Natural killer cell (primary cell): ENCODE measurements at regions not wholly inside any gene's neighbourhood (a gene's known extent, or its start where the extent isn't known, plus 50 kb on each side); places are given as distances from the start of the nearest gene placed in this dataset.
"Not testable (repeated sequence)": the region's sequence is repeated elsewhere in the genome, so short reads cannot be mapped to it uniquely, and the experiment has no call there.

Experiments used
- ATAC-seq, 3 donors: fragments of 150-1000 bp in 2 of 3; fragments of 200-7000 bp in 1 of 3; cut with Tn5 transposase; 1 replicate in 1 of 3; 2 replicates in 2 of 3; pipeline ENCODE4 v1.10.0; 2021; ENCODE audit warnings: mild to moderate bottlenecking in 2 of 3, moderate library complexity in 2 of 3
- DNase-seq, 2 donors: peaks; one replicate each; pipeline versions ENCODE4 v3.0.0 to v3.0.0-alpha.2; 2013 to 2021; ENCODE audit warnings: mixed read lengths in 1 of 2
- H3K27ac ChIP-seq: one replicate; pipeline ENCODE4 v1.5.1; 2013; ENCODE audit warnings: mild to moderate bottlenecking, low read length
- H3K27me3 ChIP-seq: one replicate; pipeline ENCODE4 v1.6.1; 2013; ENCODE audit warnings: low read length; ENCODE audit not compliant: control insufficient read depth, insufficient read depth
- H3K36me3 ChIP-seq: one replicate; pipeline ENCODE4 v1.6.1; 2013; ENCODE audit warnings: low read length; ENCODE audit not compliant: control insufficient read depth, insufficient read depth
- H3K4me1 ChIP-seq: one replicate; pipeline ENCODE4 v1.6.1; 2013; ENCODE audit warnings: low read length; ENCODE audit not compliant: control insufficient read depth, insufficient read depth
- H3K4me3 ChIP-seq: one replicate; pipeline ENCODE4 v1.5.1; 2013; ENCODE audit warnings: low read length
- H3K9me3 ChIP-seq: one replicate; pipeline ENCODE4 v1.6.1; 2013; ENCODE audit warnings: low read length; ENCODE audit not compliant: control insufficient read depth, insufficient read depth
- H3K27ac Mint-ChIP-seq, 2 donors: one replicate each; pipeline ENCODE4 v1.8.0; 2022; ENCODE audit warnings: mild to moderate bottlenecking in 2 of 2, mixed read lengths in 2 of 2, moderate library complexity in 1 of 2
- H3K27me3 Mint-ChIP-seq, 2 donors: one replicate each; pipeline ENCODE4 v1.8.0; 2022; ENCODE audit warnings: low read depth in 2 of 2, mixed read lengths in 2 of 2
- H3K36me3 Mint-ChIP-seq: one replicate; pipeline ENCODE4 v1.8.0; 2022; ENCODE audit warnings: mixed read lengths
- H3K4me1 Mint-ChIP-seq, 2 donors: one replicate each; pipeline ENCODE4 v1.8.0; 2022; ENCODE audit warnings: mixed read lengths in 2 of 2
- H3K4me3 Mint-ChIP-seq: one replicate; pipeline ENCODE4 v1.8.0; 2022; ENCODE audit warnings: mild to moderate bottlenecking, moderate library complexity, mixed read lengths
- H3K9me3 Mint-ChIP-seq, 2 donors: one replicate each; pipeline ENCODE4 v1.8.0; 2022; ENCODE audit warnings: mixed read lengths in 2 of 2
- WGBS: methylation state at CpG from one replicate; pipeline ENCODE4 v1.1.7; 2013; ENCODE audit warnings: missing lambda C conversion rate; ENCODE audit not compliant: insufficient coverage; 5-methylcytosine and 5-hydroxymethylcytosine counted together
- intact Hi-C: fragments of 100-400 bp; cut with micrococcal nuclease; formaldehyde crosslinking; loops from one replicate; pipeline ENCODE4 v1.14.2; 2022
- TF ChIP-seq, protein P1 (sequence below): fragments of 200-600 bp; IDR thresholded peaks from one replicate; pipeline ENCODE4 v1.8.0; 2022; ENCODE audit warnings: antibody characterized with exemption

DNA sequence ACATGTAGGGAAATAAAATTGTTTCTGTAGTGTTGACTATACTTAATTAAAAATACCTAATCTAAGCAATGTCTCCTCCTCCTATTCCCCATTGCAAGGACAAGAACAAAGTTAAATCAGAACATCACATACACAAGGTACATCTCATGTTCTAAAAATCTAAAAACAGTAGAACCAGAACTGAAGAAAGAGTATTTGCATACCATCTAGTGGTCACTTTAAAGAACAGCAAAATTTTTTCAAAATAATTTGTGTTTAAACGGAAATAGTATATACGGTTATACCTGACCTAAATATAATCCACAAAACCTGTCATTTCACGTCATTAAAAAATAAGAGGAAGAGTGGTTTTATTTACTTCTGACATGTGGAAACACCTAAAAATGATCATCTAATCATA lies 294.3 kb upstream of the KCNH7 start:
- H3K4me1 Mint-ChIP-seq = no peaks in the 10 kb centered on the region
- TF ChIP-seq, protein P1, sequence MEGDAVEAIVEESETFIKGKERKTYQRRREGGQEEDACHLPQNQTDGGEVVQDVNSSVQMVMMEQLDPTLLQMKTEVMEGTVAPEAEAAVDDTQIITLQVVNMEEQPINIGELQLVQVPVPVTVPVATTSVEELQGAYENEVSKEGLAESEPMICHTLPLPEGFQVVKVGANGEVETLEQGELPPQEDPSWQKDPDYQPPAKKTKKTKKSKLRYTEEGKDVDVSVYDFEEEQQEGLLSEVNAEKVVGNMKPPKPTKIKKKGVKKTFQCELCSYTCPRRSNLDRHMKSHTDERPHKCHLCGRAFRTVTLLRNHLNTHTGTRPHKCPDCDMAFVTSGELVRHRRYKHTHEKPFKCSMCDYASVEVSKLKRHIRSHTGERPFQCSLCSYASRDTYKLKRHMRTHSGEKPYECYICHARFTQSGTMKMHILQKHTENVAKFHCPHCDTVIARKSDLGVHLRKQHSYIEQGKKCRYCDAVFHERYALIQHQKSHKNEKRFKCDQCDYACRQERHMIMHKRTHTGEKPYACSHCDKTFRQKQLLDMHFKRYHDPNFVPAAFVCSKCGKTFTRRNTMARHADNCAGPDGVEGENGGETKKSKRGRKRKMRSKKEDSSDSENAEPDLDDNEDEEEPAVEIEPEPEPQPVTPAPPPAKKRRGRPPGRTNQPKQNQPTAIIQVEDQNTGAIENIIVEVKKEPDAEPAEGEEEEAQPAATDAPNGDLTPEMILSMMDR = no peak
- no peak overlapping the region for H3K4me3 Mint-ChIP-seq
- peaks cover 4 to 5% of the 10 kb centered on the region in 2 donors for H3K9me3 Mint-ChIP-seq
- Histone ChIP-seq H3K36me3 (no peaks in the 10 kb centered on the region), H3K4me3 (no peak overlapping the region), H3K27ac (no peak overlapping the region), H3K9me3 (no peaks in the 10 kb centered on the region), H3K27me3 (no peaks in the 10 kb centered on the region), H3K4me1 (no peaks in the 10 kb centered on the region)
- ATAC-seq = no peak
- no peak overlapping the region for H3K27ac Mint-ChIP-seq
- no CpG with 5 or more reads among the region's 3 CpGs for WGBS
- no peaks in the 10 kb centered on the region for H3K27me3 Mint-ChIP-seq
- DNase-seq = no peak
- H3K36me3 Mint-ChIP-seq = no peaks in the 10 kb centered on the region
- intact Hi-C loops = no loop called here

DNA sequence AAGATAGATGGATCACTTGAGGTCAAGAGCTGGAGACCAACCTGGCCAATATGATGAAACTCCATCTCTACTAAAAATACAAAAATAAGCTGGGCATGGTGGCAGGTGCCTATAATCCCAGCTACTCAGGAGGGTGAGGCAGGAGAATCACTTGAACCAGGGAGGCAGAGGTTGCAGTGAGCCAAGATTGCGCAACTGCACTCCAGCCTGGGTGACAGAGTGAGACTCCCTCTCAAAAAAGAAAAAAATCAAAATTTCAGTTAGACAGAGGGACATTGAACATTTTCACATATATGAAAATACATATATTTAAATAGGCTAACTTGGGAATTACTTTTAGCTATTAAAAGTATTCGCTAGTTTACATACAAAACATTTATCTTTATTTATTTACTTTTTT lies 293.6 kb upstream of the KCNH7 start:
- DNase-seq, intact Hi-C loops, H3K36me3 Mint-ChIP-seq, H3K27me3 ChIP-seq, H3K9me3 Mint-ChIP-seq, H3K4me1 ChIP-seq, H3K4me3 ChIP-seq, ATAC-seq, H3K4me3 Mint-ChIP-seq, H3K36me3 ChIP-seq, H3K27ac ChIP-seq, H3K27me3 Mint-ChIP-seq, H3K27ac Mint-ChIP-seq, H3K4me1 Mint-ChIP-seq, H3K9me3 ChIP-seq: not testable (repeated sequence)
- WGBS = 100% methylated on average over 1 of the region's 2 CpGs

DNA sequence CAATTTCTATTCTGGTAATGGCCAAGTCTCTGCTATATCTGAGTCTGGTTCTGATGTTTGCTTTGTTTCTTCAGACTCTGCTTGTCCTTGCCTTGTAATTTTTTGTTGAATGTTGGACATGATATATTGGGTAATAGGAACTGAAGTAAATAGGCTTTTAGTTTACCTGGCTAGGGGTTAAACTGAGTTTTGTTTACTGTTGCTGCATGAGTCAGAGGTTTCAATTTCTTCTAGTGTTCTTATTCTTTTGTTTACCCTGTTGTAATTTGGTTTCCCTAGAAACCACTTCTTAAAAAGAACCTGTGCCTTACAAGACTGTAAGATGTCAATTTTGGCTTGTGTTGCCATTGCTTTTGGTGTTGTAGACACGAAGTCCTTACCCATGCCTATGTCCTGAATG lies 285.0 kb upstream of the KCNH7 start:
- TF ChIP-seq, protein P1 = no peak
- Mint-ChIP-seq H3K9me3 (peaks cover 7 to 10% of the 10 kb centered on the region in 2 donors), H3K36me3 (no peaks in the 10 kb centered on the region), H3K27me3 (no peaks in the 10 kb centered on the region), H3K4me3 (no peak overlapping the region), H3K4me1 (no peaks in the 10 kb centered on the region), H3K27ac (no peak overlapping the region)
- WGBS = 67% methylated on average over 1 of the region's 1 CpG
- no peaks in the 10 kb centered on the region for H3K36me3 ChIP-seq
- DNase-seq = no peak
- intact Hi-C loops = no loop called here
- no peak overlapping the region for H3K27ac ChIP-seq
- no peak for ATAC-seq
- H3K4me1 ChIP-seq = no peaks in the 10 kb centered on the region
- no peaks in the 10 kb centered on the region for H3K9me3 ChIP-seq
- no peak overlapping the region for H3K4me3 ChIP-seq
- no peaks in the 10 kb centered on the region for H3K27me3 ChIP-seq

DNA sequence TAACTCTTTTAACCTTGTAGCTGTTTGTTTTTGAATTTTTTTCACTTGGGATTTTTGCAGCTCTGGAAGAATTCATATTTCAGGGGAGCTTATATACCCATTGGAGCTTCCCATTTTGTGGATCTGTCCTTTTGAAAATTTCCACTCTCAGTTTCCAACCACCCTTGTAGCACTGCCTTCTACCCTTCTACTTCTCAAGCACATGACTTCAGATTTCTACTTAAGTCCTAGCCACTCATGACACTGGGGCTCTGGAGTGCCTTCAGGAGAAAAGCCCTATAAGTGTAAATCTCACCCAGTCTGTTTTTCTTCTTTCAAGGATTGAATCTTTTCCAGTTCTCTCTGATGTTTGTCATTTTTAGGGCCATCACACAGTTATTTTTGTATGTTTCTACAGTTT lies 283.7 kb upstream of the KCNH7 start:
- Mint-ChIP-seq H3K27ac (no peak overlapping the region), H3K4me3 (no peak overlapping the region), H3K36me3 (no peaks in the 10 kb centered on the region), H3K9me3 (peaks cover 7 to 10% of the 10 kb centered on the region in 2 donors), H3K27me3 (no peaks in the 10 kb centered on the region), H3K4me1 (no peaks in the 10 kb centered on the region)
- Histone ChIP-seq H3K27me3 (no peaks in the 10 kb centered on the region), H3K27ac (no peak overlapping the region), H3K4me1 (no peaks in the 10 kb centered on the region), H3K4me3 (no peak overlapping the region), H3K36me3 (no peaks in the 10 kb centered on the region), H3K9me3 (no peaks in the 10 kb centered on the region)
- intact Hi-C loops = no loop called here
- ATAC-seq (no peak), DNase-seq (no peak)
- TF ChIP-seq, protein P1 = no peak
